ENCODE measurements at regions not wholly inside any gene's neighbourhood (a gene's known extent, or its start where the extent isn't known, plus 50 kb on each side); places are given as distances from the start of the nearest gene placed in this dataset.

DNA sequence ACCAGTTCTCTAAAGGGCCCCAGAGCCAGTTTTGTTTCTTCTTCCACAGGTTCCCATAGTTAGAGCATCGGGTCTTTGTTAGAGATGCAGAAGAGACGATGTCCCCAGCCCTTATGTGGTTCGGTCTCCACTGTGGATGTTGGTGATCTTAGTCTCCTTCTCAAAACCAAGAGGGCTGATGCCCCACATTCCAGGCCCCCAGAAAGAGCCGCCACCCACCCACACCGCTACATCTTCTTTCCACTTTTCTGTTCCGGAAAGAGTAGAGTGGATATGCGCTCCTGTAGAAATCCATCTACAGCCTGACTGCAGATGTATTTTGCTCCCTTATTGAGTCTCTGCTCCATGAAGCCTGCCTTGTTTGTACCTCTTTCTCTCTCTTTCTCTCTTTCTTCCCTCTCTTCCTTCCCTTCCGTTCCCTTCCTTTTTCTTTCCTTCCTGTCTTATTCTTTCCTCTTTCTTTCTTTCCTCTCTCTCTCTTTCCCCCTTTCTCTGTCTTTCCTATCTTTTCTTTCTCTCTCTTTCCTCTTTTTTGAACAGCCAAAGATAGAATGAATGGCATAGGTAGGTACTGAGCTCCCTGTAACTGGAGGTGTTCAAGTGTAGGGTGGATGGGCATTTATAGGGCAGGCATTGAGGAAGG, 224.3 kb downstream of the SEC14L1 start:
- in situ Hi-C loops (cut with MboI; ENCODE audit: low pct_unique_long_range_greater_than_20kb, low sequenced_read_pairs, unreplicated experiment): no loop called here
- DNase-seq (ENCODE audit: low spot score): no peak
- TF ChIP-seq, protein P1, sequence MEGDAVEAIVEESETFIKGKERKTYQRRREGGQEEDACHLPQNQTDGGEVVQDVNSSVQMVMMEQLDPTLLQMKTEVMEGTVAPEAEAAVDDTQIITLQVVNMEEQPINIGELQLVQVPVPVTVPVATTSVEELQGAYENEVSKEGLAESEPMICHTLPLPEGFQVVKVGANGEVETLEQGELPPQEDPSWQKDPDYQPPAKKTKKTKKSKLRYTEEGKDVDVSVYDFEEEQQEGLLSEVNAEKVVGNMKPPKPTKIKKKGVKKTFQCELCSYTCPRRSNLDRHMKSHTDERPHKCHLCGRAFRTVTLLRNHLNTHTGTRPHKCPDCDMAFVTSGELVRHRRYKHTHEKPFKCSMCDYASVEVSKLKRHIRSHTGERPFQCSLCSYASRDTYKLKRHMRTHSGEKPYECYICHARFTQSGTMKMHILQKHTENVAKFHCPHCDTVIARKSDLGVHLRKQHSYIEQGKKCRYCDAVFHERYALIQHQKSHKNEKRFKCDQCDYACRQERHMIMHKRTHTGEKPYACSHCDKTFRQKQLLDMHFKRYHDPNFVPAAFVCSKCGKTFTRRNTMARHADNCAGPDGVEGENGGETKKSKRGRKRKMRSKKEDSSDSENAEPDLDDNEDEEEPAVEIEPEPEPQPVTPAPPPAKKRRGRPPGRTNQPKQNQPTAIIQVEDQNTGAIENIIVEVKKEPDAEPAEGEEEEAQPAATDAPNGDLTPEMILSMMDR (IDR thresholded peaks at IDR 0.05; ENCODE audit: extremely low read depth, insufficient read depth, missing control alignments): no peak

DNA sequence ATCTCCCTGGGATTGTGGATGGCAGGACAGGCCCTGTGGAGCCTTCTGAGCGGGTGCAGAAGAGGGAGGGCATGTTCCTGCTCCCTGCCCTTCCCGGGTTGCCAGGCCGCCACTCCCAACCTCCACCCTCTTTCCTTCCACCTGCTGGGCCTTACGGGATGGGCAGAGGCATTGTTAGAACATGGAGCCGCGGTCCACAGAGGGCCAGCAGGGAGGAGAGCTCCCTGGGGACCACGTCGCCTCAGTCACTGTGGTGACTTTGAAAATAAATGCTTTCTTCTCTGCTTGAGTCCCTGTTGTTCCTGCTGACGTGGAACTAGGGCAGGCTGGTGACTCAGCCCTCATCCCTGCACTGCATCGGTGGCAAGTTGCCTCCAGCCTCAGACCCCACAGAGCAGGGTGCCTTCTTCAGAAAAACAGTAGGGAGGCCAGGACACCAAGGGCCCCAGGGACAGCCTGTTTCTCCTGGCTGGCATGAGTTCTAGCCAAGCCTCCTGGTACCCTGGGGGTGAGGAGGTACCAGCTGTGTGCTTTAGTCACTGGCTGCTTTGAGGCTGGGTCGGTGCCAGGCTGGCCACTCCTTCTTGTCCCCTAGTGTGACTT, 224.9 kb downstream of the SEC14L1 start:
- in situ Hi-C loops (cut with MboI; ENCODE audit: low pct_unique_long_range_greater_than_20kb, low sequenced_read_pairs, unreplicated experiment): no loop called here
- TF ChIP-seq, protein P1 (IDR thresholded peaks at IDR 0.05; ENCODE audit: extremely low read depth, insufficient read depth, missing control alignments): no peak
- DNase-seq (ENCODE audit: low spot score): no peak

DNA sequence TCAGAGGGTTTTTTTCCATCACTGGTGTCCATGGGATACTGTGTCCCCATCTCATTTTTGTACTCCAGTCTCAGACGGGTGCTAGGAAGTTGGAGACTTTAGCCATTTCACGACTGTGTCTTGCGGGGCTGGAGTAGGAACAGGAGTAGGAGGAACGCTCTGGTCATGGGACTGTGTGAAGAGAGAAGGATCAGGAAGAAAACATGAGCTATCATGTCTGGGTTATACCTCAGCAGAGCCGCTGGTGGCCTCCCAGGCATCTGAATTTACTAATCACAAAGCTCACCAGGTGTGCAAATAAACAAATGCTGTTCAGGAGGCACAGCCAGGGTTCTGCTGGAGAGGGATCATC, 225.4 kb downstream of the SEC14L1 start:
- in situ Hi-C loops (cut with MboI; ENCODE audit: low pct_unique_long_range_greater_than_20kb, low sequenced_read_pairs, unreplicated experiment): no loop called here
- no peak for DNase-seq (ENCODE audit: low spot score)
- TF ChIP-seq, protein P1 (IDR thresholded peaks at IDR 0.05; ENCODE audit: extremely low read depth, insufficient read depth, missing control alignments): no peak

DNA sequence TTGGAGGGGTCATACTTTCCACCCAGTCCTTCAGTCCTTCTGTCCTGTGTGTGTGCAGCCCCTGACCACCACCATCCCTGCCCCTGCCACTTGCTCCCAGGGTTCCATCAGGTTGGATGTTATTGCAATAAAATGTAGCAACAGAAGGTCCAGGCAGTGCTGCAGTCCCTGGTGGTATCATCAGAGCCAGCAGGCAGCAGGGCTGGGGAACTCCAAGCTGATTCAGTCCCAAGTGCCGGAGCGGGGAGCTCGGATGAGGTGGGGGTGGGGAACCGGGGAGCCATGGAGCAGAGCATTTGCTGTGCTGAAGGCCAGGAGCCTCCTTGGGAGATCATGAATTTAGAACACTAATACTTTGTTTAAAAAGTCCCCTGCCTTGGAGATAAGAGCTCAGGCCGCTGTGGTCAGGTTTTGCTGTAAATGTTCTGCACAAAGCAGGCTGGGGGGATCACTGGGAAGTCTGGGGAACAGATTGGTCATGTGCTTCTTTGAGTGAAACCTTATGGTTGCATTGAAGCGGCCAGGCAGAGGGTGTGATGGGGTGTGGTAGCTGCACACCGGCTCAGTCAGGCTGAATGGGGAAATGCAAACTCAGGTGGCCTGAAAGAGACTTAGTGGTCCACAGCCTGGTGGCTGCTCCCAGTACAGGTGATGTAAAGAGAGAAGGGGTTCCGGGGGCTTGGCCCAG, 225.9 kb downstream of the SEC14L1 start:
- TF ChIP-seq, protein P1 (IDR thresholded peaks at IDR 0.05; ENCODE audit: extremely low read depth, insufficient read depth, missing control alignments): no peak
- DNase-seq (ENCODE audit: low spot score): no peak
- in situ Hi-C loops (cut with MboI; ENCODE audit: low pct_unique_long_range_greater_than_20kb, low sequenced_read_pairs, unreplicated experiment): no loop called here

DNA sequence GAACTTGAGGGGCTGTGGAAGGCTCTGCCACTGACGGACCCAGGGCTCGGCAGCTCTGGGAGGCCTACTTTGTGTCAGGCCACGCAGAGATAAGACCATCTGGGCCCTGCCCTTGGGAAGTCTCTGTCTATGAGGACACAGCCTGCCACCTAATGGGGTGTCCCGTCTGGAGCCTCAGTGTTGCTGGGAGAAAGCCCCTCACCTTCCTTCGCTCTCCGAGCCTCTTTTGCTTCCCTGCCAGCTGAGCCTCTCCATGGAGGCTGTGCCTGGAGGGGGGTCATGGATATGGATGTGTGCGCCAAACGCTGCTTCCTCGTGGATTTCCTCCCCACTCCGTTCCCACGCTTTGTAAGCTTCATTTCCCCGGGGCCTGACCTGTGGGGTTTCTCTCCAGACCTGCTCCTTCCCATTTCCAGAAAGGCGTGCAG, 228.8 kb downstream of the SEC14L1 start:
- in situ Hi-C loops (cut with MboI; ENCODE audit: low pct_unique_long_range_greater_than_20kb, low sequenced_read_pairs, unreplicated experiment): no loop called here
- TF ChIP-seq, protein P1 (IDR thresholded peaks at IDR 0.05; ENCODE audit: extremely low read depth, insufficient read depth, missing control alignments): no peak
- DNase-seq (ENCODE audit: low spot score): no peak

DNA sequence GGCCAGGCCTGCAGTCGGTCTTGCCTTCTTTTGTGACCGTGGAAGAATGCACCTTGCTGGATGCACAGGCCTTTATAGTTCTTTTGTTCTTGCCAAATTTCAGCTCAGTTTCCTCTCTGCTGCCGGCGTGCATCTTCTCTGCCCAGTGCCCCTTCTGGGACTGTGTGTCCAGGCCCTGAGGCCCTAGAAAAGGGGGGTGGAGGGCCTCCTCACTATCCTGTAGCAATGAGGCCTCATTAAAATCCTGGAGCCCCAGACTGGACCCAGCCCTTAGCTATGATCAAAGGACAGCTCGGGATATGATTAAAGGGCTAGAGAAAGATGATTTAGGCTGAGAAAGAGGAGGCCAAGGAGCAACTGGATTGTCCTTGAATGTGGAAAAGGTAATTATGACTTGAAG, 229.8 kb downstream of the SEC14L1 start:
- TF ChIP-seq, protein P1 (IDR thresholded peaks at IDR 0.05; ENCODE audit: extremely low read depth, insufficient read depth, missing control alignments): no peak
- in situ Hi-C loops (cut with MboI; ENCODE audit: low pct_unique_long_range_greater_than_20kb, low sequenced_read_pairs, unreplicated experiment): no loop called here
- DNase-seq (ENCODE audit: low spot score): no peak

All from GM13977 (cell line).